GM19023 (cell line): ENCODE measurements at regions not wholly inside any gene's neighbourhood (a gene's known extent, or its start where the extent isn't known, plus 50 kb on each side); places are given as distances from the start of the nearest gene placed in this dataset.

Experiments used
- ATAC-seq: cut with Tn5 transposase; IDR thresholded peaks from one replicate; pipeline ENCODE4 v1.9.1; 2021; ENCODE audit warnings: mild to moderate bottlenecking, moderate library complexity; ENCODE audit not compliant: unreplicated experiment

DNA sequence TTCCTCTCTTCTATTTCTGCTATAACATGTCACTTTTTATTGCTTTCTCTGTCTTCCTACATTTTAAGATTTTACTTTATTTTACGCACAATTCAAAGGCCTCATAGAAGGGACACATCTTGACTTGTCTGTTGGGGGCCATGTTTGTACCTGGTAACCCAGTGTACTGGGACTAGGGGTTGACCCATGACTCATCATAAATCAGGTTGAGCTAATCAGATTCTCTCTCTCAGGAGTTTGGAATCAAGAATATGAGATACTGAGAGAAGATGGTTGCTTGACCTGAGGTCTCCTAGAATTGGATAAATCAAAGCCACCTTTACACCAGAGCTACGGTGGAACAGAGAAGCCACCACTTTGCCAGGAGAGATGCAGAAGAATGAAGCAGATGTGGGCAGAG lies 153.0 kb downstream of the UXS1 start:
- no peak for ATAC-seq

DNA sequence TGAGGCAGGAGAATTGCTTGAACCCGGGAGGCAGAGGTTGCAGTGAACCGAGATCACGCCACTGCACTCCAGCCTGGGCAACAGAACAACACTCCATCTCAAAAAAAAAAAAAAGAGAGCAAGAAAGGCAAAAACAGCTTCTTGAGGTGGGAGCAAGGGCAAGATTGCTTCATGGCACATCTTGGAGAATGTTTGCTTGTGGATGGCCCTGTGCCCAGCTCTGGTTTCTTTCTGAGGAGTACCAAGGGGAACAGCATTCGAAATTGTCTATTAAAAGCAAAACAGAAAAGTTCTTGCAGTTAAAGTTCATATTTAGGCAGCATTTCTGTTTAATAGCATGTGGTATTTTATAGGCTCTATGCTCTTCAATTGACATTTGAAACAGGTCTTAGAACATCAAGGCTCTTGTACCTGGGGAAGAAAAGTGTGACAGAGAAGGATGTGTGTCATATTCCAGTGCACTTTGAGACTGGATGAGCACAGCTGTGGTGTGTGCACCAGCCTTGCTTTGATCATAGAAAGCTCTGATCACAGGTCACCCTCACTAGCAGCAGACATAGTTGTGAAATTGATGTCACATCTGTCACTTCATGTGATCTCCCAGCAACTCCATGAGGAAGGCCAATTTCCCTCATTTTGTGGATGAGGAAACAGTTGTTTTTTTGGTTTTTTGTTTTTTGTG lies 154.3 kb downstream of the UXS1 start:
- no peak for ATAC-seq

DNA sequence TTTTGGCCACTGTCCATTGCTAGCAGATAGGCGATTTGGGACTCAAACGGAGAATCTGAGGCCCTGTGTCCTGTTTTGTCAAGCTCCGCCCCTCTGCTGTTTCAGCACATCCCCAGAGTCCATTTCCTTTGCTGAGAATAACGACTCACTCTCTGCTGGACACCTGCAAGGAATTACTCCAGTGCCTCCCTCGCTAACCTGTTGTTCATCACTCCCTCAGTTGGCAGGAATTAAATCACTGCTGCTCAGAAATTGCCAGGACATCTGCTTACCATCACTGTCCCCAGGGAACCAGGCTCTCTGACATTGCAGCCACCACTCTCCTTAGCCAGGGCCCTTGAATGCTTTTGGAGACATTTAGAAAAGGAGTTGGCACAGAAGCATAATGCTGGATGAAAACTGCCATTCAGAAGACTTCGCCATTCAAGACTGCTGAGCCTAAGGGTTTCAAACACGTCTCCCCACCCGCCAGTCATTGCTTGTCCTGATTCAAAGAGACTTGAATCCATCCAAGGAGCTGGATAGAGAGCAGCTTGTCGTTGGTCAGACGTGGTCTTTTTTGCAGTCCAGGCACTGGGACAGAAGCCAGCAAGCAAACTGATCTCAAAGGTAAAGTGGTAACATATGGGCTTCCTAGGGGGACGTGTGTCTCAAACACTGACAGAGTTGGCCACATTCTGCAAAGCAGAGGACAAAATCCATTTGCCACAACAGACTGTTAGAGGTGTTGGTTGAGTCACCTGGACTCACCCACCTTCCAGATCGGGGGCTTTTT lies 155.3 kb downstream of the UXS1 start:
- ATAC-seq: no peak

DNA sequence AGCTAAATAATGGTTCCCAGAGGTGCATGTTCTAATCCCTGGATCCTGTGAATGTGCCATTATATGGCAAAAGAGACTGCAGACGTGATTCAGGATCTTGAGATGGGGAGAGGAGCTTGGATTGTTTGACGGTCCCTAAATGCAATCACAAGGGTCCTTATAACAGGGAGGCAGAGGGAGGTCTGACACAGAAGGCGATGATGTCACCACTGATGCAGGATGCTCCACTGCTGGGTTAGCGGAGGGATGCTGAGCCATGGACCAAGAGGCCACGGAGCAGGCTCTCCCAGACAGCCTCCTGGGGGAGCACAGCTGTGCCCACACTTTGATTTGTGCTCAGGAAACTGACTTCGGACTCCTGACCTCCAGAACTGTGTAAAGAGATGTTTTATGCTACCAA lies 156.2 kb downstream of the UXS1 start:
- no peak for ATAC-seq

DNA sequence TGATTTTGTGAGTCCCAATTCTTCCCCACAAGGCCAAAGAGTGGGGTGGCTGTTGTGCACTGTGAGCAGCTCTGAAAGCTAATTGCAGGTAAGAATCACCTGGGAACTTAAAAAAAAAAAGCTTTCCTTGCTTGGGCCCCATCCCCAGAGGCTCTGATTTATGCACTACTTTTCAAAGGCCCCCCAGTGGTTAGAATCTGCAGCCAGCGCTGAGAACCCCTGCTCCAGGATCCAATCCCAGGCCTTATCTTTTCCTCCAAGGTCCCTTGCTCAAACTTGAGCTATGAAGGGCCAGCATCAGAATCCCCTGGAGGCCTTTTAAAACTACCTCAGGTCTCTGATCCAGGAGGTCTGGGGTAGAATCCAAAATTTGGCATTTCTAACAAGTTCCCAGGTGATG lies 156.8 kb downstream of the UXS1 start:
- ATAC-seq: no peak

DNA sequence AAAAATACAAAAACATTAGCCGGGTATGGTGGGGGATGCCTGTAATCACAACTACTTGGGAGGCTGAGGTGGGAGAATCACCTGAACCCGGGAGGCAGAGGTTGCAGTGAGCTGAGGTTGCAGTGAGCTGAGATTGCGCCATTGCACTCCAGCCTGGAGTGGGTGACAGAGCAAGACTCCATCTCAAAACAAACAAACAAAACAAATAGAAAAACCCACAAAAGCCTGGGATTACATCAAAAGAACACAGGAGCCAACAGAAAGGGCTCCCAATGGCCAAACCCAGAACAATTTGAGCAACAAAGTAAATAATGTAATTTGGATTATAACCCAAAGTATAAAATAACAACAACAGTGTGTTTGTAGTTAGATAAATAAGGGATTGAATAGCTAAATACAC lies 159.8 kb downstream of the UXS1 start:
- ATAC-seq: no peak

DNA sequence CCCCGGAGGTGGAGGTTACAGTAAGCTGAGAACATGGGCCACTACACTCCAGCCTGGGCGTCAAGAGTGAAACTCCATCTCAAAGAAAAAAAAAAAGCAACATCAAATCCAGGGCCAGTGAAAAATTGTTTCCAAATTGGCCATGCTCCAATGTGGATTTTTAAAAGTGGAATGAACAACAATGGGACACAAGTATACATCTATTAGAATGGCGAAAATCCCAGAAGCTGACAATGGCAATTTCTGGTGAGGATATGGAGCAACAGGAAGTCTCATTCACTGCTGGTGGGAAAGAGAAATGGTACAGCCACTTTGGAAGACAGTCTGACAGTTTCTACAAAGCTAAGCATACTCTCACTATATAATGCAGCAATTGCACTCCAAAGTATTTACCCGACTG lies 161.4 kb downstream of the UXS1 start:
- ATAC-seq: no peak

DNA sequence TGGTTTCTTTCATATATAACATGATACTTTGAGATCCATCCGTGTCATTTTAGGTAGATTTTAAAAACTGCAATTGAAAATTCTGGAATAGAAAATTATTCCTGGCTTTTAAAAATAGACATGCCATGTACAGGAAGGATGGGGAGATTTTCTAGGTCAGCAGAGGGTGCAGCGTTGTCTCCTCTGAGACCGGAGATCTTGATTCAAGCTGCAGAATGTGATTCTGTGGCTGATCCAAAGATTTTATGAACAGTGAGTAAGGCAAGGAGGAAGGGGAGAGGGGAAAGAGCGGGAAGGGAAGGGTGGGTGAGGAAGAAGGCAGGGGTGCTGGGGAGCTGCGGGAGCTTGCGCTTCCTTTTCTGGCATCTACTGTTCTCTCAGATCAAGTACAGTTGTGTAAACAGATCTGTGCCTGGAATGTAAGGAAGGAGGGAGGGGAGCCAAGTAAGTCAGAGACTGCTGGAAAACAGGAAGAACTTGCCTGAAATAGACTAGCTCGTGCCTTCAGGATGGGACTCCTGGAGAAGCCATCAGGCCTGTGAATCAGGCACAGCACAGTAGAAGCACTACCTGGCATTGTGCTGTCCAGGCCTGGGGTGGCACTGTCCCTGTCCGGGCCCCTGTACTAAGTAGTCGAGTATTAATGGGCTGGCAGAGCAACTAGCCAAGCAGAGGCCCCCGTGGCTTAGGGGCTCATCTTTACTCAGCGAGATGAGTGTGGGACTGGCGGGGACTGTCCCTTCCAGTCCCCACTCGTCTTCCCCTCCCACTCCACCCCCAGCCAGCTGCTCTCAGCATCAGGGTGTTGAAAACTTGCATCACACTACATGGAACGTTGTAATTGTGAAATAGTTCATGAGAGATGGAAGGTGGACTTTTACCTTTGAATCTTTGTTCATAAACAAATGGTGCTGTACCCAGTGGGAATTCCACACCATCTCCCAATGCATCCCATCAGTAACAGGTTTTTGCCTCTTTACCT lies 163.5 kb downstream of the UXS1 start:
- ATAC-seq: peak; percentile 92

DNA sequence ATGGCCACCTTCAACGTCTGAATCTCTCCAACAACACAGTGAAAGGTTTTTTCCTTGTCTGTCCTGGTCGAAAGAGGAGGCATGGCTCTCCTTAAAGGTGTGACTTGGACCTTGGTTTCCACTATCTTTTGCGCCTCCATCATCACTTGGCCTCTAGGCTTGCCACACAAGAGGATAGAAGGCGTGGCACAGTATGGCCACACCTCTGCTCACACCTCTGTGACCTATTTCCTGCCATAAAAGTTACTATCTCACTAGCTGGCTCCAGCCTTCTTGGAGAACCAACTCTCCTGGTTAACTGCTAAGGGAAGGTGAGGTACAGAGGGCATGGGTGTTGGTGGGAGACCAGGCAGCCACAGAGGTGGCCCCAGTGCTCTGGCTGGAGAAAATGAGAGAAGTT lies 165.9 kb downstream of the UXS1 start:
- no peak for ATAC-seq

DNA sequence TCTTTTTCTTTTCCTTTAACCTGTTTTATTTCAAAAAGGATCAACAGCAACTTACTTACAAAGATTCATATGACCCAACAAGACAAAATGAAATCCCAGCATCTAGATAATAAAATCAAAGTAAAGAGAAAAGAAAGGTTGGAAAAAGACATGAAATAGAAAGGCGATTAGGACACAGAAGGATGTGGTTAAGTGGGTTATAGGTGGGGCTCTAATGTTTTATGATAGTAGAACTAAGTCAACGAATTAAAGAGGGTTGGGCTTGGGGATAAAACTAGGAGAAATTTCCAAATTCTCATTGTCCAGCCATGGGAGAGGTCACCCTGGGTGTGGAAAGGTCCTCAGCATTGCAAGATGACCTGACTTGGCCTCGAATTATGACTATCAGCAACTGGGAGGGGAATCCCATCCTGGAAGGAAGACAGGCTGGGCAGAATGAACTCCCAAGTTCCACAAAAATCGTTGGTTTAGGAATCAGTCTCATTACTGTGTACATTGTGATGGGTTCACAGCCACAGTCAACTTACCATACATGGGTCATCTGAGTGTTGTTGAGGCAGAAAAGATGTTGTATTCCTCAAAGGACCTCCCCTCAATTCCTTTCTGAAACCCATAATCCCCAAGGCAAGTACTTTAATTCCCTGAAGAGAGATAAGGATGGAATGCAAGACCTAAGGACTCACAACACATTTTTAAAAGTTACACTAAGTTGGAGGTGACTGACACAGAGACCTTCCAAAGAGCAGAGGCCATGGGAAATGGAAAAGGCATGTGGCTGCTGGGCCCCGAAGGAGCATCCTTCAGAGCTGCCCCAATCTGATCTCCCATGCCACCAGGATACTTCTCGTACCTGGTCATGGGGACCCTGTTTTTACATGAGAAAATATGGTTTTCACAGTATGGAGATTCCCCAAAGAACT lies 167.6 kb downstream of the UXS1 start:
- no peak for ATAC-seq

DNA sequence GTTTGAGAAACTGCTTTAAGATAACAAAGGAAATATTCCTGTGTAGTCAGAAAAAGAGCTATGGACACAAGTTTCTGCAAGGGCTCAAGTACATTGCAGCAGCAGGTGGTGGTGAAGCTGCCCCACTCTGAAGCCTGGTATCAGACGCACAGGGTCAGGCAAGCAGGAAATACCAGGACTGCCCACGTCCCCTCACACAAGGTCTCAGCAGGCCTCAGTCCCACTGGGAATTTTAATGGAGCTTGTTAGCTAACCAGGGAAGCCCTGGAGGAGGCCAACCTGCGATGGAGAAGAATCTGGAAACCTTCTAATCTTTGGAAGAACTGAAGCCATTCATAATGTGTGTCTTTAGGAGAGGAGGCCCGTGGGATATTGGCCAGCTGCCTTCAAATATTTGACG lies 168.3 kb downstream of the UXS1 start:
- no peak for ATAC-seq

DNA sequence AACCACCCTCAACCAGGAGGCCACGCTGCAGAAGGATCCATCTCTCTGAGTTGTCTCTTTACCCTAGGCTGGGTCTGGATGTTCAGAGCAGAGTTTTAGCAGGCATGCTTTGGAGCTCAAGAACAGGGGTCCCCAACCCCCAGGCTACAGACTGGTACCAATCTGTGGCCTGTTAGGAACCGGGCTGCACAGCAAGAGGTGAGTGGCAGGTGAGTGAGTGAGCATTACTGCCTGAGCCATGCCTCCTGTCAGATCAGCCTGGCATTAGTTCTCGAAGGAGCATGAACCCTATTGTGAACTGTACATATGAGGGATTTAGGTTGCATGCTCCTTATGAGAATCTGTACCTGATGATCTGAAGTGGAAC lies 172.5 kb downstream of the UXS1 start:
- ATAC-seq: no peak

DNA sequence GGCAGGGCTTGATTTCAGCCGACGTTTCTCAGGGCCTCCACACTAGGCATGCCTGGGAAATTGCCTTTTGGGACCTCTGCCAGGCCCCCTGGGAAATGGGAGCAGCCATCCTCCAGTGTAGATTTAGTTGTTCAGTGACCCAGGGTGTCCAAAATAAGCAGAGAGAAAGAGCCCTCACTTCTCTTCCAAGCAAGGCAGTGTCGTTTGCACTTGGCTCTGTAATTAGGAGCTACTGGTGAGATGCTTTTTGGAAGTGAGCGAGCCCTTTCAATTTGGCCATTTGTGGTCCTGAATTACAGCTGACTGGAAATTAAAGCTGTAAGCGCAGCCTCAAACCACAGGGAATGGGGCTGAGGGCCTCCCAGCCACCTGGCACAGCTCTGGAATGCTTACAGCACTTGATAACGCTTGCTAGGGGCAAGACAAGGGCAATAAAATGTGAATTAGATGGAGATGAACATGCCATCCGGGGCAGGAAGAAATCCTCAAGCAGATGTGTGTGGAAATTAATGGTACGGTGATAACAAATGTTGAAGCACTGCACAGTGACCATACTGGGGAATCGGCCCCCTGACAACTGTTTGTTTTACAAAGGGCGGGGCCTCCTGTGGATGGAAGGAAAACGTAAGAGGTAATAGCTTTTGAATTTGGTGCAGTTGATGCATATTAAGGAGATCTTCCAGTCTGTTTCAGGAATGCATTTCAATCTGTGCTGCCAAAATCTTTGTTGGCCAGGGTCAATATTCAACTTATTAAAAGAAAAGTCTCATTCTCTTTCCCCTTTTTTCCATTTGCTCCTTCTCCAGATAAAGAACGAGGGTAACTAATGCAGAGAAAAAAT lies 173.1 kb downstream of the UXS1 start:
- no peak for ATAC-seq

DNA sequence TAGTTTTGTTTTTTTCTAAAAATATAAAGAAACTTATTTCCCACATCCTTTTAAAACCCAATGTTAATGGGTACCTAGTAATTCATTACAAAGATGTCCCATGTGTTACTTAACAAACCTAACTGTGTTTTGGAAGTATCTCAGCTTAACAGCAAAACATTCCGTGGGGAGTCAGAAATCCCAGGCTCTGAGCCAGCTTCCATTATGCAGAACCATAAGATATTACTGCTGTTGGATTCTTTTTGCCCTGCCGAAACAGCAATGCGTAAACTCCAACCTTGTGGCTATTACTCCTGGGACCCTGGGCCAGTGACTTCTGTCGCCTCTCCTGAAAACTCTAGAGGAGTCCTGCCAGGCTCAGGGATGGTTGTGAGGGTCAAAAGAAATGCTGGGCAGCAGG lies 174.1 kb downstream of the UXS1 start:
- ATAC-seq: no peak

DNA sequence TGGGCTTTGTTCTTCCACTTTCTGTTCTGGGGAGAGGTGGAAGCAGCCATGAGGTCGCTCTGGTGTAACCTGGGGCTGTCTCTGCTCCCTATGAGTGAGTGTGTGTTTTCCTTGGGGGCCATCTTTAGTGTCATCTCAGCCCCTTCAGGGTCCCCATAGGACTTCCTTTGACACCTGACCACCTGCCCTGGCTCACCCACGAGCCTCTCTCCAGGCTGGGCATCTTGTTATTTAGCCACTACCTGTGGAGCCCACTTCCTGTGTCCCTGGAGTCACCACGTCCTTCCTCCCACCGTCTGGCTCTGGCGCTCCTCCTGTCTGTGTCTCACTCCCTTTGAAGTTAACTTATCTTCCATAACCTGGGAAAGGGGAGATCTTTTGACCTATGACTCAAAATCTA lies 176.0 kb downstream of the UXS1 start:
- ATAC-seq: no peak

DNA sequence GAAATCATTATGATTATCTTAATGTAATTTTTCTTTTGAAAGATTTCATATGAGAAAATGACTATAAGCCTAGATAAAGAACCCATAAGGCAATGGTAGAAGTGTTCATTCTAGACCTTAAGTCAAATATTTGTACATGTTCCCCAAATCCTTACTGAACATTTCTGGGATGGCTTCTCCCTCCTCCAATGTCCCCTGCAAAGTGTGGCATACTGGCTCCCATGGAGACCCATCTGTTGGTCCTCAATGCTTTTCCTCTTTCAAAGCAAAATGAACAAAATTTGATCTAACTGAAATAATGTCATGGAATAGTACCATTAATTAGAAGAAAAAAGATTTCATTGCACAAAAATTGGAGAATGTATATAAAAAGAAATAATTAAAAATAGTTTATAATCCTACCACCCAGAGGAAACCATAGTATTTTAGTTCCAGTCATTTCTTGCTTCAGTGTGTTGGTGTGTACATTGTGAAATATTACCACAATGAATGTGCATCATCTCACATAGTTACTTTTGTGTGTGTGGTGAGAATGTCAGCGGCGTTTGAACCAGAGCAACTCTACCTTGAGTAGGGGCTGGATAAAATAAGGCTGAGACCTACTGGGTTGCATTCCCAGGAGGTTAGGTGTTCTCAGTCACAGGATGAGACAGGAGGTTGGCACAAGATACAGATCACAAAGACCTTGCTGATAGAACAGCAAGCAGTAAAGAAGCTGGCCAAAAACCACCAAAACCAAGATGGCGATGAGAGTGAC lies 181.3 kb downstream of the UXS1 start:
- no peak for ATAC-seq

DNA sequence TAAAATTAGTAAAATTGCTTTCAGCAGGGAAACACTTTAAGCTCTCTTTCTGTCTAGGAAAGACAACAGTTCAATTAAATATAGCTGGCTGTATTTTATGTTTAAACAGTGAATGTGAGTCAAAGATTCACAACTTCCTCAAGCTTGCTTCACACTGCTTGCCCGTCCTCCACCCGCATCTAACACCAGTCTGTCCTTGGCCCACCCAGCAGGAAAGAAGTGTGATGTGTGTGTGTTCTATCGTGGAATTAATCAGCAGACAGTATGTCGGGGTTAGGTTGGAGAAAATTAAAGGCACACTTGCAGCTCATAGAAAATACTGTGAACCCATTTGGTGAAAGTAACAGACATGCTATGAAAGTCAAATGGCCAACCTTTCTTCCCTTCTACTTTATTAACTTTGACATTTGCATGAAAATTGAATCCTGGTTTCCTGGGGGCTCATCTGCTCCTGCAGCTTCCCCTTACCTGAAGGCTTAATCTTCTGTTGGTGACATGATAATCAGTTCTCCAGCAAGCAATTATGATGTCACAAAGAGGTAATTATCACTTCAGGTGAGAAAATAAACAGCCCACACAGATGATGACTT lies 182.0 kb downstream of the UXS1 start:
- no peak for ATAC-seq

DNA sequence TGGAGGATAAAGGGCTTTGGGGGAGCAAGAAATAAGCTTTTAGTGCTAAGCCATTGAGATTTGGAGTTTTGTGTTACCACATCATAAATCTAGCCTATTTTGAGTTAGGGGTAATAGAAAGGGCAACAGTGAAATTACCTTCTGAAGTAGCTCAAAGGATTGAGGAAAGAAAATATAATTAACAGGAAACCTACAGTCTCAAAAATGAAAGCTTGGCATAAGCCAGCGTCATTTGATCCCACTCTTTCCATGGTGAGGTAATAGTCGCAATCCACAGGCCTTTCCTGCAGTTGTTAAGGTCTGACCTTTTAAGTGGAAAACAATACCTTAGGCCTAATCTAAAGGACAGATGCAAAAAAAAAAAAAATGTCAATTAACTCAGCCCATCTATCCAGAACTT lies 182.7 kb downstream of the UXS1 start:
- ATAC-seq: no peak
